HG03354 (cell line): ENCODE measurements at regions not wholly inside any gene's neighbourhood (a gene's known extent, or its start where the extent isn't known, plus 50 kb on each side); places are given as distances from the start of the nearest gene placed in this dataset.

Experiments used
- ATAC-seq: cut with Tn5 transposase; IDR thresholded peaks from one replicate; pipeline ENCODE4 v1.9.1; 2021; ENCODE audit warnings: mild to moderate bottlenecking; ENCODE audit not compliant: unreplicated experiment, poor library complexity, severe bottlenecking

GRCh38 chr16:64738321-64738960, 383.4 kb downstream of the CDH11 start:
- ATAC-seq = no peak

GRCh38 chr16:64736857-64737256, 385.0 kb downstream of the CDH11 start:
- no peak for ATAC-seq

GRCh38 chr16:64731891-64732290, 390.0 kb downstream of the CDH11 start:
- no peak for ATAC-seq

- no peak for ATAC-seq
Measured at GRCh38 chr16:64730261-64730660, 391.6 kb downstream of the CDH11 start.

GRCh38 chr16:64724339-64724738, 397.5 kb downstream of the CDH11 start:
- no peak for ATAC-seq

- ATAC-seq = no peak
Measured at GRCh38 chr16:64718486-64718885, 403.4 kb downstream of the CDH11 start.

- no peak for ATAC-seq
Measured at GRCh38 chr16:64717871-64718270, 404.0 kb downstream of the CDH11 start.

GRCh38 chr16:64715624-64716023, 406.2 kb downstream of the CDH11 start:
- ATAC-seq = no peak

GRCh38 chr16:64712026-64712425, 409.8 kb downstream of the CDH11 start:
- ATAC-seq = no peak

- ATAC-seq = no peak
Measured at GRCh38 chr16:64711596-64711995, 410.3 kb downstream of the CDH11 start.

- no peak for ATAC-seq
Measured at GRCh38 chr16:64711026-64711425, 410.8 kb downstream of the CDH11 start.

GRCh38 chr16:64705443-64705842, 416.4 kb downstream of the CDH11 start:
- ATAC-seq = no peak

- ATAC-seq = no peak
Measured at GRCh38 chr16:64704386-64704785, 417.5 kb downstream of the CDH11 start.

- no peak for ATAC-seq
Measured at GRCh38 chr16:64702415-64702814, 419.4 kb downstream of the CDH11 start.

GRCh38 chr16:64700628-64701027, 421.2 kb downstream of the CDH11 start:
- ATAC-seq = no peak

GRCh38 chr16:64696866-64697265, 425.0 kb downstream of the CDH11 start:
- ATAC-seq = no peak

- no peak for ATAC-seq
Measured at GRCh38 chr16:64695684-64696083, 426.2 kb downstream of the CDH11 start.

GRCh38 chr16:64693946-64694345, 427.9 kb downstream of the CDH11 start:
- ATAC-seq = no peak

- ATAC-seq = no peak
Measured at GRCh38 chr16:64687786-64688185, 434.1 kb downstream of the CDH11 start.

GRCh38 chr16:64687123-64687522, 434.7 kb downstream of the CDH11 start:
- no peak for ATAC-seq

GRCh38 chr16:64679976-64680690, 441.7 kb downstream of the CDH11 start:
- ATAC-seq = no peak

GRCh38 chr16:64669573-64669972, 452.3 kb downstream of the CDH11 start:
- no peak for ATAC-seq
